HG02943 (cell line): ENCODE measurements at regions not wholly inside any gene's neighbourhood (a gene's known extent, or its start where the extent isn't known, plus 50 kb on each side); places are given as distances from the start of the nearest gene placed in this dataset.

Source experiments
- ATAC-seq: cut with Tn5 transposase; IDR thresholded peaks from one replicate; pipeline ENCODE4 v1.9.1; 2021; ENCODE audit warnings: mild to moderate bottlenecking, low read depth, moderate library complexity; ENCODE audit not compliant: unreplicated experiment

- ATAC-seq: no peak
These were observed 390.0 kb downstream of the ENC1 start for GRCh38 chr5:74250304-74251102.

GRCh38 chr5:74248576-74248975 lies 392.0 kb downstream of the ENC1 start:
- no peak for ATAC-seq

GRCh38 chr5:74244406-74244805 lies 396.1 kb downstream of the ENC1 start:
- no peak for ATAC-seq

- no peak for ATAC-seq
These were observed 396.9 kb downstream of the ENC1 start for GRCh38 chr5:74243634-74244033.

- no peak for ATAC-seq
These were observed 398.0 kb downstream of the ENC1 start for GRCh38 chr5:74242516-74242915.

- ATAC-seq: no peak
These were observed 398.8 kb downstream of the ENC1 start for GRCh38 chr5:74241751-74242140.

GRCh38 chr5:74240783-74241750 lies 399.5 kb downstream of the ENC1 start:
- no peak for ATAC-seq

- ATAC-seq: no peak
These were observed 401.3 kb downstream of the ENC1 start for GRCh38 chr5:74239261-74239660.

- ATAC-seq: no peak
These were observed 402.9 kb downstream of the ENC1 start for GRCh38 chr5:74237571-74238145.

- ATAC-seq: no peak
These were observed 405.0 kb downstream of the ENC1 start for GRCh38 chr5:74235552-74235951.

GRCh38 chr5:74233571-74233970 lies 407.0 kb downstream of the ENC1 start:
- no peak for ATAC-seq

GRCh38 chr5:74233091-74233490 lies 407.4 kb downstream of the ENC1 start:
- ATAC-seq: no peak

GRCh38 chr5:74232276-74232675 lies 408.3 kb downstream of the ENC1 start:
- ATAC-seq: no peak

GRCh38 chr5:74231697-74232096 lies 408.8 kb downstream of the ENC1 start:
- ATAC-seq: no peak

- ATAC-seq: no peak
These were observed 413.6 kb downstream of the ENC1 start for GRCh38 chr5:74226716-74227485.

GRCh38 chr5:74225587-74225986 lies 414.9 kb downstream of the ENC1 start:
- no peak for ATAC-seq

- ATAC-seq: no peak
These were observed 416.2 kb downstream of the ENC1 start for GRCh38 chr5:74224331-74224730.

GRCh38 chr5:74222806-74223205 lies 417.7 kb downstream of the ENC1 start:
- ATAC-seq: no peak

- ATAC-seq: no peak
These were observed 419.1 kb downstream of the ENC1 start for GRCh38 chr5:74221413-74221812.

- ATAC-seq: no peak
These were observed 424.5 kb downstream of the ENC1 start for GRCh38 chr5:74216012-74216411.
